AG04450 (cell line): ENCODE measurements at regions not wholly inside any gene's neighbourhood (a gene's known extent, or its start where the extent isn't known, plus 50 kb on each side); places are given as distances from the start of the nearest gene placed in this dataset.

Experiments
- CTCF ChIA-PET: fragments of 300-600, 350-600 bp; formaldehyde crosslinking; extraction: SDS; loops from one replicate; lab custom pipeline; 2022; ENCODE audit warnings: antibody characterized with exemption, inconsistent platforms; lab: Charles Lee
- POLR2A ChIA-PET: fragments of 350-600 bp; formaldehyde crosslinking; extraction: SDS; loops from one replicate; lab custom pipeline; 2021; ENCODE audit warnings: antibody characterized with exemption, inconsistent platforms; lab: Yijun Ruan, JAX
- DNase-seq: peaks from one replicate; pipeline ENCODE4 v3.0.0-alpha.2; 2011; ENCODE audit warnings: low read depth, low spot score
- H3K27ac ChIP-seq: one replicate; pipeline ENCODE4 v1.5.1; 2012; ENCODE audit warnings: low read depth, low read length, control low read depth
- H3K27me3 ChIP-seq: one replicate; pipeline ENCODE4 v1.6.0; 2012; ENCODE audit warnings: low read length; ENCODE audit not compliant: control insufficient read depth, insufficient read depth
- H3K4me3 ChIP-seq: 2 replicates; pipeline ENCODE4 v1.5.1; 2011; ENCODE audit warnings: mild to moderate bottlenecking, low read depth, low read length, control low read depth
- H3K9me3 ChIP-seq: 2 replicates; pipeline ENCODE4 v1.5.1; 2012; ENCODE audit warnings: low read length; ENCODE audit not compliant: control insufficient read depth, insufficient read depth
- TF ChIP-seq, protein P1 (sequence below): IDR thresholded peaks from 2 replicates; pipeline ENCODE4 v1.5.1; 2011; ENCODE audit warnings: low read depth, low read length, control low read depth, inconsistent platforms

DNA sequence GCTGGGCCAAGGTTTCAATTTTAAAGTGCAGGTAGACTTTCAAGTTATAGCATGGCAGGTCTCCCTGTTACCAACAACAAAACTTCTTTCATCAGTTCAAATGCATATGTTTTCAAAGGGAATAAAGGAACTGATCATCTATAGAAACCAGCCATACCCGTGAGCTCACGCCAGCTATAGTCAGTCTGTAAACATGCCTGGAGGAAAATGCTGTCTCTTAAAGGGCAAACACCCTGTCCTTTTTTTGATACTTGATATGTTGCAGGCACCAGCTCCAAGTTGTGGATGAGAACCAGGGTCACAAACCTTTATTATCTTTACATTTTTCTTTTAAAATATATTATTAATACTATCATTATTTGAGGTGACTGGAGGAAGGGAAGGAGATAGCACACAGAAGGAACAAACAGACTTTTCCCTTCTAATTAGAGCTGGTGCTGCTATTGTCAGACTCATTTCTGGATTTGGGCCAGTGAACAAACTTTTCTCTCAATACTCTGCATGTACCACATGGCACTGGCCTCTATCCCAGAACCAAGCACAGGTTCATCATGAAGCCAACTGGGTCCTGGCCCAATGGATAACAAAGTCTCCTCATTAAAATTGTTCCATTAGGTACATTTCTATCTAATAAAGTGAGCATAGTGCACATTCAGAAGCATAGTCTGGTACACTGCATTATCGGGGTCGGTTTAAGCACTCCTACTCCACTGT, 1102.4 kb downstream of the SORCS3 start:
- Histone ChIP-seq H3K27me3 (no peaks in the 10 kb centered on the region), H3K4me3 (no peak overlapping the region), H3K27ac (no peak overlapping the region), H3K9me3 (peaks cover 3% of the 10 kb centered on the region; the same call in 1 of the 2 replicates)
- ChIA-PET POLR2A (no interaction called here), CTCF (no interaction called here)
- DNase-seq, result no peak
- TF ChIP-seq, protein P1, sequence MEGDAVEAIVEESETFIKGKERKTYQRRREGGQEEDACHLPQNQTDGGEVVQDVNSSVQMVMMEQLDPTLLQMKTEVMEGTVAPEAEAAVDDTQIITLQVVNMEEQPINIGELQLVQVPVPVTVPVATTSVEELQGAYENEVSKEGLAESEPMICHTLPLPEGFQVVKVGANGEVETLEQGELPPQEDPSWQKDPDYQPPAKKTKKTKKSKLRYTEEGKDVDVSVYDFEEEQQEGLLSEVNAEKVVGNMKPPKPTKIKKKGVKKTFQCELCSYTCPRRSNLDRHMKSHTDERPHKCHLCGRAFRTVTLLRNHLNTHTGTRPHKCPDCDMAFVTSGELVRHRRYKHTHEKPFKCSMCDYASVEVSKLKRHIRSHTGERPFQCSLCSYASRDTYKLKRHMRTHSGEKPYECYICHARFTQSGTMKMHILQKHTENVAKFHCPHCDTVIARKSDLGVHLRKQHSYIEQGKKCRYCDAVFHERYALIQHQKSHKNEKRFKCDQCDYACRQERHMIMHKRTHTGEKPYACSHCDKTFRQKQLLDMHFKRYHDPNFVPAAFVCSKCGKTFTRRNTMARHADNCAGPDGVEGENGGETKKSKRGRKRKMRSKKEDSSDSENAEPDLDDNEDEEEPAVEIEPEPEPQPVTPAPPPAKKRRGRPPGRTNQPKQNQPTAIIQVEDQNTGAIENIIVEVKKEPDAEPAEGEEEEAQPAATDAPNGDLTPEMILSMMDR, result no peak

DNA sequence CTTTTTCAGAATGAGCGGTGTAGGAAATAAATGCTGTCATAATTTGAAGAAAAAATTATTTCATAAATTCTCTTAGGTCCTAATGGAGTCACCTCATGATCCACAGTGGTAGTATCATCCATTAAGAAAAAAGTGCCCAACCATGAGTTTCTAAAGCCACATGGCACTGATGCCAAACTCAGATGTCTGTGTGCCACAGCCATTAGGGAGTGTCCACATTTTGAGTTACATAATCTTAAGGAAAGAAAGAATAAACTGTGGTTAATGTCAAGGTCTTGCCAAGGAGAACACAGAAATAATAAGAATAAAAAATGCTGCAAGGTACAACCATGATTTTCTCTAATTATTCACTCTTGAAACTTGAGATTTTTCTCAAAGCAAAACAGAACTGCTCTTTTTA, 1101.8 kb downstream of the SORCS3 start:
- ChIA-PET POLR2A (no interaction called here), CTCF (no interaction called here)
- no peaks in the 10 kb centered on the region for H3K27me3 ChIP-seq
- peaks cover 3% of the 10 kb centered on the region; the same call in 1 of the 2 replicates for H3K9me3 ChIP-seq
- no peak for DNase-seq
- TF ChIP-seq, protein P1, result no peak
- no peak overlapping the region for H3K4me3 ChIP-seq
- no peak overlapping the region for H3K27ac ChIP-seq

DNA sequence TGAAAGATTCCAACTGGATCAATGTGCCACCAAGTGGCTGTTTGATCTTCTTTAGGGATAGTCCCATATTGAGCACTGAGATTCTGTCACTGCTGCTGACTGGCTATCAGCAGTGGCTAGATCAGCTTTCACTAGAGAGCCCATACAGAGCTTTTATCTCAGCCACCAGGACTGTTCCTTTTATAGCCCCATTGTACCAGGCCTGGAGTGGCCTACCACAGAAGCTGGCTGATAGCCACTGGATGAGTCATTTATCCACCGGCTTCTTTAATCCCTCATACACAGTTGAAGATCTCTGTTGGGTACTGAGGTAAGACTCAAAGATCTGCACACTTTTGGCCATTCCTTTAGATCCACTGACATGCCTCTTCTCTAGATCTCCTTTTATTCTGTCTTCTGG, 1101.1 kb downstream of the SORCS3 start:
- CTCF ChIA-PET, result interaction anchor here (0.8 kb wide), 1 partner anchor 20 kb away, joined by 3 read pairs; no protein-coding TSS in a partner anchor
- no peaks in the 10 kb centered on the region for H3K27me3 ChIP-seq
- POLR2A ChIA-PET, result no interaction called here
- H3K9me3 ChIP-seq, result peaks cover 3% of the 10 kb centered on the region; the same call in 1 of the 2 replicates
- no peak overlapping the region for H3K4me3 ChIP-seq
- no peak for DNase-seq
- TF ChIP-seq, protein P1, result no peak
- H3K27ac ChIP-seq, result no peak overlapping the region

DNA sequence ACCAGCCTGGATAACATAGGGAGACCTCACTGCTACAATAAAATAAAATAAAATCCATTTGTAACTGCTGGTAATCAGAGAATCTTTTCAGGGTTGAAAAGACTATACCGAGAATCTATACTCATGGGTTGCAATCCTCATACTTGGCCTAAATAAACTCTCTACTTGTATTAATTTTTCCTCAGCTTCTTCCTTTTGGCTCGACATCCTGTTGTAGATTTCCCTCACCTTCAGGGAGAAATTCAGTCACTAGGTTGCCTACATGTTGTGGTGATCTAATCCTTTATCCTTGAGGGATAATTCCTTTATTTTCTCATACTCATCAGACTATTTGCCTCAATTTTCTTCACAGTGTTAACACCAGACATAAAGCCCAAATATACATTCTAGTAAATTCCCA, 1093.4 kb downstream of the SORCS3 start:
- H3K4me3 ChIP-seq, result no peak overlapping the region
- no peak for DNase-seq
- no peaks in the 10 kb centered on the region for H3K27me3 ChIP-seq
- H3K27ac ChIP-seq, result no peak overlapping the region
- ChIA-PET POLR2A (no interaction called here), CTCF (no interaction called here)
- H3K9me3 ChIP-seq, result peaks cover 7% of the 10 kb centered on the region
- TF ChIP-seq, protein P1, result no peak

DNA sequence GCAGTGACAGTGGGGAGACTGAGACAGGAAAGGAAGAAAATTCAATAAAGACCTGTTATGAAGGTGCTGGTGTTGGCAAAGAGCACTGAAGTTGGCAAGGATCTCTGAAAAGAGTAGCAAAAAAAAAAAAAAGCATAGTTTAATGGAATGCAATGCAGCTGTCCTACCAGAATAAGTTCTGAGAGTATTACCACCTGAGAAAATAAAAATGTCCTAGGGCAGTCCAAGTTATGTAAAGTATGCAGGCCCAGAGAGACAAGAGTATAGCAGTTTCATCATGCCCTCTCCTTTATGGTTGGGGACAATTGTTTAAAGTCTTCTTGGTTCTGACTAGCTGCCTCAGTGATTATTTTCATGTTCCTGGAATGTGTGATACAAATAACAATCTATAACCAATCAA, 1092.8 kb downstream of the SORCS3 start:
- no peak for DNase-seq
- TF ChIP-seq, protein P1, result no peak
- Histone ChIP-seq H3K4me3 (no peak overlapping the region), H3K27ac (no peak overlapping the region), H3K9me3 (peaks cover 7% of the 10 kb centered on the region), H3K27me3 (no peaks in the 10 kb centered on the region)
- ChIA-PET POLR2A (no interaction called here), CTCF (no interaction called here)
